ENCODE measurements at regions not wholly inside any gene's neighbourhood (a gene's known extent, or its start where the extent isn't known, plus 50 kb on each side); places are given as distances from the start of the nearest gene placed in this dataset.

- DNase-seq: no peak
Measured at GRCh38 chr13:38520041-38520440, 166.8 kb upstream of the FREM2 start.

GRCh38 chr13:38527140-38527539 lies 159.7 kb upstream of the FREM2 start:
- DNase-seq: no peak

- DNase-seq: no peak
Measured at GRCh38 chr13:38528986-38529385, 157.9 kb upstream of the FREM2 start.

- DNase-seq: peak in 1 of 2 donors; percentile 19
Measured at GRCh38 chr13:38530492-38530891, 156.4 kb upstream of the FREM2 start.

- DNase-seq: no peak
Measured at GRCh38 chr13:38535261-38535660, 151.6 kb upstream of the FREM2 start.

- DNase-seq: peak in 1 of 2 donors; percentile 45
Measured at GRCh38 chr13:38537051-38537450, 149.8 kb upstream of the FREM2 start.

GRCh38 chr13:38538422-38538821 lies 148.5 kb upstream of the FREM2 start:
- no peak for DNase-seq

GRCh38 chr13:38539632-38540031 lies 147.2 kb upstream of the FREM2 start:
- no peak for DNase-seq

GRCh38 chr13:38542601-38543000 lies 144.3 kb upstream of the FREM2 start:
- no peak for DNase-seq

- DNase-seq: no peak
Measured at GRCh38 chr13:38543561-38543960, 143.3 kb upstream of the FREM2 start.

- DNase-seq: no peak
Measured at GRCh38 chr13:38563739-38564138, 123.1 kb upstream of the FREM2 start.

- DNase-seq: peak in 1 of 2 donors; percentile 39
Measured at GRCh38 chr13:38564256-38565150, 122.4 kb upstream of the FREM2 start.

- no peak for DNase-seq
Measured at GRCh38 chr13:38566023-38566422, 120.9 kb upstream of the FREM2 start.

GRCh38 chr13:38566519-38566918 lies 120.4 kb upstream of the FREM2 start:
- DNase-seq: no peak

GRCh38 chr13:38570706-38571105 lies 116.2 kb upstream of the FREM2 start:
- no peak for DNase-seq

- DNase-seq: no peak
Measured at GRCh38 chr13:38575427-38575826, 111.5 kb upstream of the FREM2 start.

GRCh38 chr13:38577048-38577447 lies 109.8 kb upstream of the FREM2 start:
- no peak for DNase-seq

GRCh38 chr13:38582133-38582532 lies 104.7 kb upstream of the FREM2 start:
- DNase-seq: peak in 1 of 2 donors; percentile 81

GRCh38 chr13:38590230-38590629 lies 96.6 kb upstream of the FREM2 start:
- DNase-seq: no peak

GRCh38 chr13:38590796-38591507 lies 95.9 kb upstream of the FREM2 start:
- no peak for DNase-seq

- DNase-seq: no peak
Measured at GRCh38 chr13:38602266-38602665, 84.6 kb upstream of the FREM2 start.

GRCh38 chr13:38606699-38607535 lies 80.0 kb upstream of the FREM2 start:
- no peak for DNase-seq

- no peak for DNase-seq
Measured at GRCh38 chr13:38617936-38618335, 68.9 kb upstream of the FREM2 start.

Measured in hippocampal formation (tissue), 2 donors.